ENCODE measurements at regions not wholly inside any gene's neighbourhood (a gene's known extent, or its start where the extent isn't known, plus 50 kb on each side); places are given as distances from the start of the nearest gene placed in this dataset.
A peak's percentile ranks its signal among the peaks of the same experiment; 100 is the strongest.
"Not testable (repeated sequence)": the region's sequence is repeated elsewhere in the genome, so short reads cannot be mapped to it uniquely, and the experiment has no call there.

DNA sequence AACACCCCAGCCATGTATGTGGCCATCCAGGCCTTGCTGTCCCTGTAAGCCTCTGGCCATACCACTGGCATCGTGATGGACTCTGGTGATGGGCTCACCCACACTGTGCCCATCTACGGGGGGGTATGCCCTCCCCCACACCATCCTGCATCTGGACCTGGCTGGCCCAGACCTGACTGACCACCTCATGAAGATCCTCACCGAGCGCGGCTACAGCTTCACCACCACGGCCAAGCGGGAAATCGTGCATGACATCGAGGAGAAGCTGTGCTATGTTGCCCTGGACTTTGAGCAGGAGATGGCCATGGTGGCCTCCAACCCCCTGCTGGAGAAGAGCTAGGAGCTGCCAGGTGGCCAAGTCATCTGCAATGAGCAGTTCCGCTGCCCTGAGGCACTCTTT is 80.4 kb upstream of the ZCCHC2 start:
- no peak for DNase-seq

DNA sequence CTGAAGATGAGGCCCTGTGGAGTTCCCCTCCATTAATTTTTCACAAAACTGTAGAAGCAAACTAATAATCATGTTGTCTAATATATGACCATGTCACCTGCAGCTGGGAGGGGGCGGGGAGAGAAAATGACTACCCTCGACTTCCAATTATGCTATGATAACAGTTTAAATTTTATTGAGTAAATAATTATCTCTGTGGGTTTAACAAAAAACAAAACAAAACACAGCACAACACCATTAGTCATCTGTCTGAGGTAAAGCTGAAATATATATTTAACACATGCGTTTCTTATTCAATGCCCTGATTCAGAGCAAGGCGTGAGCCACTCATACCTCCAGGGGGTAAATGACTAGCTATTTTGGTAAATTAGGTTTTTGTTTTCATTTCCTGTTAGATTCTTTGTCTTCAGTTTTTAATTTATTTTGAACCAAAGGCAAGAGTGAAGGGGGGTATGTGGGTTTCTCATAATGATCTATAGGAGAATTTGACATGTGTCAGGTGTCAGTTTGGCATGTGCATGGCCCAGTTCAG is 77.4 kb upstream of the ZCCHC2 start:
- no peak for DNase-seq

DNA sequence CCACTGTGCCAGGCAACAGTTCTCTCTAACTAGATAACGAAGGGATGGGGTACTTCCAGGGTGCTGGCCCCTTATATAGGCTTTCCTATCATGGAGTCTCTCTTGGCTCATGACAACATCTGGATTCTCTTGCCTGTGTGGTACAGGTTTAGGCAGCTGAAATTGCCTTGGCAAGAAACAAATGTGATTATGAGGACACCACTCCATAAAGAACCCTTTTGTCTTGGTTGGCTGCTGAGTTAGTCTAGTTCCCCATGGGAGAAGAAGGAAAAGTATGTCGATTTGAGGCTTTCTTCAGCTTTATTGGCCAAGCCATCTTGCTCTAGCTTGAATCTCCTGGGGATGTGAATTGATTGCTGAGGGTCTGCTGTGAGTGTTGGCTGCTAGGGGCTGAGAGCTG is 76.3 kb upstream of the ZCCHC2 start:
- no peak for DNase-seq

DNA sequence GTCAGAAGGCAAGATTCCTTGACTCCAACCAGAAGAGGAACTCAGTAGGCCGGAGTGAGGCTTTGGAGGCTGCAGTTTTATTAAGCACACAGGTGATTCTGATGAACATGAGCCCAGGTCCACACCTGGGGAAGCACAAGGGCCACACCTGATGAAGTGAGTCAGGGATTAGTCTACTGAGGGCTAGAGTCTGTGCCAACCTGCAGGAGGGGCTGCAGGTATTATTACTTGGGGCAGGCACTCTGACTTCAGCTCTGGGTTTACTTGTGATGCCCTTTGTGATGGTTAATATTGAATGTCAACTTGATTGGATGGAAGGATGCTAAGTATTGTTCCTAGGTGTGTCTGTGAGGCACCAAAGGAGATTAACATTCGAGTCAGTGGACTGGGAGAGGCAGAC is 75.2 kb upstream of the ZCCHC2 start:
- no peak for DNase-seq

DNA sequence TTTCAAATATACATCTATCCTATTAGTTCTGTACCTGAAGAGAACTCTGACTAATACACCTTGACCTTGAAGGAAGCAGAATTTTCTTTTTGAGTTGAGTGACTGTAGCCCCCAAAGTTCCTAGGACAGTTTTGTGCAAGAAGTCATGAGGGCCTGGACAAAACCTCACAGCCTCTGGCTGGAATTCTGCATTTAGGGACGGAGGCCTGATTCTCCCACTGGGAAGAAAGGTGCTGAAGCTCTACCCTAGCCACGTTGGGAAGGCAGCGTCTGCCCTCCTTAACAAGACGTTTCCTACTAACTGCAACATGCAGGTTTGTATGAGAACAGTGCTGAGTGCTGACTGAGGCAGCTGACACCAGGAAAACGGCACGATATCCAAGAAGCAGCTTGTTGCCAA is 74.4 kb upstream of the ZCCHC2 start:
- DNase-seq, result no peak

DNA sequence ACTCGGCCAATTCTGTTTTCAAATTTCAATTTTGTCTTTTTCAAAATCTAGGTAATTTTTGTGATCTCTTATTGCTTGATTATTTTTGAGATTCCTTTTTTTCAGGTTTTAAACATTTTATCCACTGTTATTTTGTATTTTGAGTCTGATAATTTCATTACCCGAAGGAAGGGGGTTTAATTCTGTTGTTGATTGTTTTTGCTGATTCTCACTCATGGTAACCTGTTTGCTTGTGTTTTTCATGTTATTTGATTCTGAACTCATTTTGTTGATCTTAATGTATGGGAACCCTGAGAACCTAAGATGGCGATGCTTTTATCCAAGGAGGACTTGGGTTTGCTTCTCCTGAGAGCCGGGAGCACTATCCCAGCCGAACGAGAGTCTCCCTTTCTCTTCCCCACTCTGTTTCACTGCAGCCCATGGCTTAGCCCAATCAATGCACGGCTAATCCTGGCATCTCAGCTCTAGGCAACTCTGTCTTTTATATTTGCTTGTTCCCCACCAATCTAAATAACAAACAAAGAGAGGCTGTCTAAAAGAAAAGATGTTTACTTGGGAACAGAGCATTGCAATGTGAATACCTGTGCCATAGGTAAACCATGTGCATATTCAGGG is 73.2 kb upstream of the ZCCHC2 start:
- no peak for DNase-seq

DNA sequence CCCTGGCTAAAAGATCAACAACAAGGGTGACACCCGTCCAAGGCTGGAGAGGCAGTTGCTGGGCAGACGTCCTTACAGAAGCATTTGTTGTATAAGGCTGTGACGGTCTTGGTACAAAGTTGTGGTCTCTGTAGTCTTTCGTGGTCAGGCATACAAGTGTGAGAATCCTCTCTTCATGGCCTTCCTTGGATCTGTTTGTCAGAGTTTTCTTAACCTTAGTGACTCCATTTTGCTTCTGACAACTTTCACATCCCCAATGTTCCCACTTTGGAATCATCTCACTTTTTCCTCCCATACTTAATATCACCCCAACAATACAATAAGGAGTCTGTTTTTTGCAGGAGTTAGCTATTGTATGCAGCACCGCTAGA is 72.7 kb upstream of the ZCCHC2 start:
- no peak for DNase-seq

DNA sequence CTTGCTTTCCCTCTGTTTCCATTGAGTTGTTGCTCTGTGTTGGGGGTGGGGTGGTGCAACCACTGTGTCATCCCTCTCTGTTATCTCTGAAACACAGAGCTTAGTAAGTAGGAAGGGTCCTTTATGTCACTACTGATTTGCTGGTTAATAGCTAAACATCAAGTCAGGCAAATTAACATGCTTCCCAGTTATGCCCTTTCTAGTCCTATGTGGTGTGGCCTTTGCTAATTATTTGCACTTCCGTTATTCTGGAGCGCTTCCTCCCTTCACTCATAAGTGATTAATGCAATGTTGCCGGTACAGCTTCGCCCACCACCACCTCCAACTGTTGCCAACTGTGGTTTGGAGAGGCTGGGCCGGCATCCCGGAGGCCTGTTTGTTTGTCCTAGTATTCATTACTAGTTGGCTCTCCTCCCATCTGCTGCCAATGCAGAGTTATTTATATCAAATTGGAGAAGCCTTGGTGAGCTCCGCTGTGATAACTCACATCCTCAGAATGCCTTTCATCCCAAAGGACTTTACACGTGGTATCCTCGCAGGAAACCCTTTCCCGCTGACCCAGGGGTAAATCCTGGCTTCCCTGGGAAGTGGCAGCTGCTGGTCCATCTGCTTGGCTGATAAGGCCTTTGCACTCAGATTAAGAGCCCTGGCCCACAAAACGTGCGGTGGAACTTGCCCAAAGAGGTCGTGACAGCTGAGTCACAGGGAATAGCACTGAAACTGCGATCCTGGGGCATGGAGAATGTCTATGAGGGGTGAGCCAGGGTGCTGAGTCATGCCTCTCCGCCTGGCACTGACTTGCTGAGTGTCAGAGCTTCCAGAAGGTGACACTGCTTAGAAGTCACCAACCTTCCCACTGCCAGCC is 72.0 kb upstream of the ZCCHC2 start:
- peak; percentile 30 for DNase-seq

DNA sequence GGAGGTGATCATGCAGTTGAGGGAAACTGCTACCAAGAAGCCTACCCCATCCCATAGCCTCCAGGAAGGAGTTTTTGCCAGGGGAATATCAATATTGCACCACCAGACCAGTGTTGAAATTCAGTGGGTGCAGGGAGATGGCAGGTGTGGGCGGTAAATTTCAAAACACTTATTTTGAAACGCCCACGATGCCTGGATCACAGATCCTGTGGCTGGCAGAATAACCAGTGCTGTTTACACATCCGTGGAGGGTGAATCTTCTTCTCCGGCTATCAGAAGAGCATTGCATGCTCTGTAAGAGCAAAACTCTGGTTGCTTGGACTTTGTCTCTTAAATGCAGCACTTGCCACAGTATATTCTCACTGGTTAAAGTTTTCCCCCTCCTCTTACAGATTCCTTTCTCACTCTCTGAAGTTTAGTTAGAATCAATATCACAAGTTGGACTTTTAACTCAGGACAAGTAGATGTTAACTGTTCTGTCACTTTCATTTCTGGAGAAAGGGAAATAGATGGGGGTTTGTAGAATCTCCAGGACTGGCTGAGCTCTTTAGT is 70.5 kb upstream of the ZCCHC2 start:
- DNase-seq, result no peak

DNA sequence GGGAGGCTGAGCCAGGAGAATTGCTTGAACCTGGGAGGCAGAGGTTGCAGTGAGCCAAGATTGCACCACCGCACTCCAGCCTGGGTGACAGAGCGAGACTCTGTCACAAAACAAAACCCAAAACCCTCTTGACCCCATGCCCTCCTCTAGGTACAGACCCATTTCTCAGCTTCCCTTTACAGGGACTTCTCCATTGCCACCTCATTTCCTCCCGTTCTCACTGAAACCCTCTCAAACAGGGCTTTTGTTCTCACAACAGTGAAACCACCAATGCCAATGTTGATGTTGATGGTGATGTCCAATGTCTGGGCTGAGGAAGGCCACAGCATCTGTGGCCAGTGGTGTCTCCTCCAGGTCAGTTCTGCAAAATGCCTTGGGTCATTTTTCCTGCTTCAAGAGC is 69.0 kb upstream of the ZCCHC2 start:
- no peak for DNase-seq

DNA sequence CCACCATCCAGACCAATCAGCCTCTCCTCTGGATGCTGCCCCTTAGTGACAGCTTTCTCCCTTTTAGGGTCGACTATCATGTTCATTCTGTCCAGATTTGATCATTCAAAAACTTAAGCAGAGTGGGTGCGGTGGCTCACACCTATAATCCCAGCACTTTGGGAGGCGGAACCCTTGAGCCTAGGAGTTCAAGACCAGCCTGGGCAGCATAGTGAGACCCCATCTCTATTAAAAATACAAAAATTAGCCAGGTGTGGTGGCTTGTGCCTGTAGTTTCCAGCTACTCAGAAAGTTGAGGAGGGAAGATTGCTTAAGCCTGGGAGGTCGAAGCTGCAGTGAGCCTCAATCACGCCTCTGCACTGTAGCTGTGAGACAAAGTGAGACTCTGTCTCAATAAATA is 68.3 kb upstream of the ZCCHC2 start:
- DNase-seq, result no peak

DNA sequence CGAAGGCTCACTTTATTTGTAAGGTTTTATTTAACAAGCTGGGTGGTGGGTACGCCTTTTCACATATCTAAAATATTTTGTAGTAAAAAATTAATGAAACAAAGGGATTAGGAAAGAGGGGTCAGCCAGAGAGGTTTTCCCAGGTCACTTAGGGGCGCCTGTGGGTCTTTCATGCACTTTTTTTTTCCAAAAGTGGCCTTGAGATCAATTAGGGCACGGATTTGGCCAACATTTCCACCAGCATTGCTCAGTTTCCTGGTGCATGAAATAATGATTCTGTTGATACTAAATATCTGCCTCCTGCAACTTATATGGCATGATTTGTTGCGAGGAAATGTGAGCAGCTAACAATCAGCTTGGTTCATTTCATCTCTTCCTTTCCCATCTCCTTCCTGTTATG is 67.6 kb upstream of the ZCCHC2 start:
- no peak for DNase-seq

DNA sequence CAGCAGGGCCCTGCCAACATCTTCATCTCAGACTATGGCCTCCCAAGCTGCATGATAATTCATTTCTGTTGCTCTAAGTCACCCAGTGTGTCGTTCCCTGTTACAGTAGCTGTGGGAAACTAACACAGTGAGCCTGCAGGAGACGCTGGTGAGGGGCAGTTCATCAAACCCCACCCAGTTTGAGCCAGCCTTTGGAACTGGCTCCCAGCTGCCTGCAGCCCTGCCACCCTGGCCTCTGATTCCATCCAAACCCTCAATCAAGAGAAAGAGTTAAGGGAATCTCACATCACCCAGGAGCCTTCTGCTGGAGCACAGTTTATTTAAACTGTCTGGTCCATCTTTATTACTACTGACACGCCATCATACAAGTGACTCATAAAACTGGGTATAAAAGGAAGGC is 64.9 kb upstream of the ZCCHC2 start:
- DNase-seq, result no peak

DNA sequence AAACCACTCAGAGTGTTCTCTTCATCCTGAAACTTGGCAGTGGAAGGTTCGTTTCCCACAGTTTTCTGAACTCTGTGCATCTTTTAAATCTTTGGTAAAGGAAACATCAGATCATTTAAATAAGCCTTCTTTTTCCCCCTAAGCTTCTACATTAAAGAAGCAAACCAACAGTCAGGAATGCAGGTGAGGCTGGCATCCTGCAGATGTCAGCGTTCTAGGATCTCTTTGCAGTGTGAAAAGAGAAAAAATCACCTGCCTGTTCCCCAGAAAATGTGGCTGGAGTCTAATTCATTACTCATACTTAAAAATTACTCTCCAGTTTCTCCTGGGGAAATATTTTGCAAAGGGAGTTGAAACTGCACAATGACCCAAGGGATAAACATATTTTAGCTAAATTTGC is 64.5 kb upstream of the ZCCHC2 start:
- no peak for DNase-seq

DNA sequence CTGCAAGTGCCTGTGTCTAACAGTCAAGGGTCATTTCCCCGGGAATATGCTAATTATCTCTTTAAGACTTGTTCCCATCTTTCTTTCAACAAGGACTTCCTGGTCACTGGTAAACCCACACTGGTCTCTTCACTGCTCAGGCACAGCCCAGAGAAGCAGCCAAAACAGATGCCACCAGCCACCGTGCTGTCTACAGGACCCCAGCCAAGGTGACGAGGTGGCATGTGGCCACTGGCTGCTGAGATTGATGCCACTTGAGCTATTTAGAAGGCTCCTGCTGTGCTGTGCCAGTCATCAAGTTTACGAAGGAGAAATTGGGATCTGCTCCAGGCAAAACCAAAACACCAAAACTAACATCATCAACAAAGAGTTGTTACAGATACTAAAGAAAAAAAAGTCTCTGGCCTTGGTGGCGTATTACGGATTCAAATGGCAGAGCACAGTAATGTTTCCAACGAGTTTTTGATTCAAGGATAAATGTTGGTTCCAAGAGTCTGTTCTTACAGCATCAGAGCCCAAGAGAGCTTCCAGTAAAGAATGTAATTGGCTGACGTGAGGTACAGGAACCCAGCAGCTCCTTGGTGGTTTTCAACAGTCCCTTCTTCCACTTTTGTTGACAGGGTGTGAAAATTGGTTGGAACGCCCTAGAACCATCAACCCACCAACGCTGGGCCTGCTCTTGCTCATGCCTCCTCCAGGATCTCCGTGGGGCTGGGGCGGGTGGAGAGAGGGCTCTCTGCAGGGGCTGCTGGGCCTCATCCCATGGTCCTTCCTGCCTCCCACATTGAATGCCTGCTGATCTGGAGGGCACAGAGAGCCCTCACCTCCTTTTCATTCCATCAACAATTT is 63.7 kb upstream of the ZCCHC2 start:
- DNase-seq, result no peak

DNA sequence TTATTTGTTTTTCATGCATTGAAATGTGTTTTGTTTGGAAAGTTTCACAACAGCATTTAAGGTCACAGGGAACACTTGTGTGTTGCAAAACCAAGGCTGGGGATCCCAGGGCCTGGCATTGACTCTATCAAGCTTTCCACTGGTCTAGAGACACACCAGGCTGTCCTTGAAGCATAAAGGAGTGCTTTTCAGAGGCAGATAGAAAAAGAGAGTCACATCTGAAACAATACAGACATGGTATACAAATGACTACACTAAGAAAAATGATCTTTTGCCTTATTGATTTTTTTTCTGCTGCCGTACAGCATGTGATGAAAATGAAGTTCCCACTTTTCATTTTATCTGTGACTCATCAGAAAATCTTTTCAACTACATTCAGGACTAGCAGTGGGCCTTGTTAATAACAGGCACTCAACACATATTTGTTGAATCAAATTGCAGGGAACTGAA is 61.9 kb upstream of the ZCCHC2 start:
- DNase-seq, result no peak

DNA sequence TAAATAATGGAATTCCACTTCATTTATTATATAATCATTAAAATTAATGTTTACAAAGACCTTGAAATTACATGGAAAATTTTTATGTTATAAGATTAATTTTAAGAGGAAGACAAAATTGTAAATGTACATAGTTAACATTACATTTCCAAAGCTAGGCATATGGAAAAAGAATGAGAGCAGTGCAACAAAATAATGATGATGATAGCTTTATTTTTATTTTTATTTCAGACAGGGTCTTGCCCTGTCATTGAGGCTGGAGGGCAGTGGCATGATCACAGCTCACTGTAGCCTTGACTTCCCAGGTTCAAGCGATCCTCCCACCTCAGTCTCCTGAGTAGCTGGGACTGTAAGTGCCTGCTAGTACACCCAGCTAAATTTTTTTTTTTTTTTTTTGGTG is 61.2 kb upstream of the ZCCHC2 start:
- no peak for DNase-seq

DNA sequence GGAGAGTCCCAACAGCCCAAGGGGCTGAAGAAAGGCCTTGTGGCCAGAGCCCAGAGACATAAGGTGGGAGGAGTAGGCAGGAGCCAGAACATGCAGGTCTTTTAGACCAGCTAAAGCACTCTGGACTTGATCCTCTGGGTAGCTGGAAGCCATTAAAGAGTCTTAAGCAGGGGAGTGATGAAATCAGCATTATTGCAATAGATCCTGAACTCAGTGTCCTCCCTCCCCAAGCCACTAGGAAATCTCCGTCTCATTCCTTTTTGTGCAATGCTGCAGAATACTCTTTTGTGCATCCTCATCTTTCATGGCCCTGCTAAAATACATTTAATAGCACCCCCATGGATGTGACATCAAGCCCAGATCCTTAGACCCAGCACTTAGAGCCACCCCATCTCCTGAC is 58.6 kb upstream of the ZCCHC2 start:
- DNase-seq, result no peak

DNA sequence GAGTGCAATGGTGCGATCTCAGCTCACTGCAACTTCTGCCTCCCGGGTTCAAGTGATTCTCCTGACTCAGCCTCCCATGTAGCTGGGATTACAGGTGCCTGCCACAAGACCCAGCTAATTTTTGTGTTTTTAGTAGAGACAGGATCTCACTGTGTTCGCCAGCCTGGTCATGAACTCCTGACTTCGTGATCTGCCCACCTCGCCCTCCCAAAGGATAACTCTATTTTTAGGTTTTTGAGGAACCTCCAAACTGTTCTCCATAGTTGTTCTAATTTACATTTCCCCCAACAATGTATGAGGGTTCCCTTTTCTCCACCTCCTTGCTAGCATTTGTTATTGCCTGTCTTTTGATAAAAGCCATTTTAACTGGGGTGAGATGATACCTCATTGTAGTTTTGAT is 53.7 kb upstream of the ZCCHC2 start:
- DNase-seq, result not testable (repeated sequence)

Data from skin of body (tissue), 1 donor.